Breast epithelium (tissue), 3 donors: ENCODE measurements at regions not wholly inside any gene's neighbourhood (a gene's known extent, or its start where the extent isn't known, plus 50 kb on each side); places are given as distances from the start of the nearest gene placed in this dataset.
"Not testable (repeated sequence)": the region's sequence is repeated elsewhere in the genome, so short reads cannot be mapped to it uniquely, and the experiment has no call there.

ENCODE experiments used
- CTCF ChIP-seq, 3 donors: fragments of 450-650 bp; IDR thresholded peaks; one replicate each; pipeline ENCODE4 v1.5.1; 2016 to 2017; ENCODE audit warnings: antibody characterized with exemption in 3 of 3, mild to moderate bottlenecking in 3 of 3, moderate library complexity in 3 of 3
- POLR2AphosphoS5 ChIP-seq, 3 donors: sonication (generic); formaldehyde crosslinking; IDR thresholded peaks; one replicate each; pipeline ENCODE4 v1.6.1; 2017; ENCODE audit warnings: antibody characterized with exemption in 3 of 3

- not testable (repeated sequence) for TF ChIP-seq CTCF, POLR2AphosphoS5 (IDR thresholded peaks at IDR 0.05)
Measured at GRCh38 chr20:54788260-54788659, 312.9 kb downstream of the DOK5 start.
